Endothelial cell (in vitro differentiated cells): ENCODE measurements at regions not wholly inside any gene's neighbourhood (a gene's known extent, or its start where the extent isn't known, plus 50 kb on each side); places are given as distances from the start of the nearest gene placed in this dataset.

ENCODE experiments used
- DNase-seq: peaks from one replicate; pipeline ENCODE4 v3.0.0; 2021; ENCODE audit warnings: low spot score
- H3K27ac Mint-ChIP-seq: one replicate; pipeline ENCODE4 v1.8.0; 2021; ENCODE audit warnings: mixed read lengths, inconsistent platforms; ENCODE audit not compliant: unreplicated experiment
- H3K27me3 Mint-ChIP-seq: one replicate; pipeline ENCODE4 v1.8.0; 2021; ENCODE audit warnings: mild to moderate bottlenecking, moderate library complexity, mixed read lengths, inconsistent platforms; ENCODE audit not compliant: unreplicated experiment
- H3K36me3 Mint-ChIP-seq: one replicate; pipeline ENCODE4 v1.8.0; 2021; ENCODE audit warnings: mild to moderate bottlenecking, low read depth, mixed read lengths, inconsistent platforms; ENCODE audit not compliant: unreplicated experiment
- H3K4me1 Mint-ChIP-seq: one replicate; pipeline ENCODE4 v1.8.0; 2021; ENCODE audit warnings: mild to moderate bottlenecking, mixed read lengths, inconsistent platforms; ENCODE audit not compliant: unreplicated experiment
- H3K4me3 Mint-ChIP-seq: one replicate; pipeline ENCODE4 v1.8.0; 2021; ENCODE audit warnings: mild to moderate bottlenecking, mixed read lengths, inconsistent platforms; ENCODE audit not compliant: unreplicated experiment
- H3K9me3 Mint-ChIP-seq: one replicate; pipeline ENCODE4 v1.8.0; 2021; ENCODE audit warnings: mixed read lengths, inconsistent platforms; ENCODE audit not compliant: unreplicated experiment
- TF ChIP-seq, protein P1 (sequence below): fragments of 200-600 bp; sonication (generic); IDR thresholded peaks from one replicate; pipeline ENCODE4 v1.5.0; 2021; ENCODE audit warnings: antibody characterized with exemption; ENCODE audit not compliant: unreplicated experiment

- H3K9me3 Mint-ChIP-seq = no peaks in the 10 kb centered on the region
- TF ChIP-seq, protein P1, sequence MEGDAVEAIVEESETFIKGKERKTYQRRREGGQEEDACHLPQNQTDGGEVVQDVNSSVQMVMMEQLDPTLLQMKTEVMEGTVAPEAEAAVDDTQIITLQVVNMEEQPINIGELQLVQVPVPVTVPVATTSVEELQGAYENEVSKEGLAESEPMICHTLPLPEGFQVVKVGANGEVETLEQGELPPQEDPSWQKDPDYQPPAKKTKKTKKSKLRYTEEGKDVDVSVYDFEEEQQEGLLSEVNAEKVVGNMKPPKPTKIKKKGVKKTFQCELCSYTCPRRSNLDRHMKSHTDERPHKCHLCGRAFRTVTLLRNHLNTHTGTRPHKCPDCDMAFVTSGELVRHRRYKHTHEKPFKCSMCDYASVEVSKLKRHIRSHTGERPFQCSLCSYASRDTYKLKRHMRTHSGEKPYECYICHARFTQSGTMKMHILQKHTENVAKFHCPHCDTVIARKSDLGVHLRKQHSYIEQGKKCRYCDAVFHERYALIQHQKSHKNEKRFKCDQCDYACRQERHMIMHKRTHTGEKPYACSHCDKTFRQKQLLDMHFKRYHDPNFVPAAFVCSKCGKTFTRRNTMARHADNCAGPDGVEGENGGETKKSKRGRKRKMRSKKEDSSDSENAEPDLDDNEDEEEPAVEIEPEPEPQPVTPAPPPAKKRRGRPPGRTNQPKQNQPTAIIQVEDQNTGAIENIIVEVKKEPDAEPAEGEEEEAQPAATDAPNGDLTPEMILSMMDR = no peak
- no peaks in the 10 kb centered on the region for H3K27me3 Mint-ChIP-seq
- H3K4me1 Mint-ChIP-seq = no peaks in the 10 kb centered on the region
- no peaks in the 10 kb centered on the region for H3K36me3 Mint-ChIP-seq
- H3K4me3 Mint-ChIP-seq = no peak overlapping the region
- no peak for DNase-seq
- H3K27ac Mint-ChIP-seq = no peak overlapping the region
Measured at GRCh38 chr13:103805771-103806170, 739.6 kb upstream of the SLC10A2 start.

GRCh38 chr13:103803349-103803748 is 737.1 kb upstream of the SLC10A2 start:
- Mint-ChIP-seq H3K4me1 (peaks cover 4% of the 10 kb centered on the region), H3K27ac (no peak overlapping the region), H3K4me3 (no peak overlapping the region), H3K27me3 (no peaks in the 10 kb centered on the region), H3K36me3 (no peaks in the 10 kb centered on the region), H3K9me3 (no peaks in the 10 kb centered on the region)
- DNase-seq = no peak
- TF ChIP-seq, protein P1 = no peak

- Mint-ChIP-seq H3K4me3 (no peak overlapping the region), H3K36me3 (no peaks in the 10 kb centered on the region)
Measured at GRCh38 chr13:103799028-103799427, 732.8 kb upstream of the SLC10A2 start.

DNA sequence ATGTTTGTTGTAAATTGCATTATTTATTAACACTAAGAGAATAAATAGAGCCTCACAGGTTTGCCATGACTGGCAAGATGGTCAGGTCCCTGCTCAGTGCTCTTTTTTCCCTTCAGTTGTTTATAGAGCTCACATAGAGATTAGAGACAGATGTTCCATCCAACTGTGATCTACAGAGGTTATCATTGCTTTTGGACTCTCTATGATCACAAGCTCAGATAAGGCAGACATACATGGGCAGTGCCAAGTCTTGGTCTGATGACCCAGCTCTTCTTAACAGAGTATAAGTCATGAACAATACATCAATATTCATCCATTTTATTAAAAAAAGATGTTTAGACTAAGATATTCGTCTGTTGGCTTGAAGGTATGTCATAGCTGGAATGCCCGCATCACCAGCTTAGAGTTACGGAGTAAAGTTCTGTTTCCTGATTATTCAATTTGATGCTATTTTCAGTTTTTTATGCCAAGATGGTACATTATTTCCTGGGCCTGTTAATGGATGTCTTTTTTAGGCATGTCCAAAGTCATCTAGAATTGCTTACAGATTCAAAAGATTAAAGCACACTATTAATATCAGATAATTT is 729.8 kb upstream of the SLC10A2 start:
- peaks cover 1% of the 10 kb centered on the region for H3K27me3 Mint-ChIP-seq

More at GRCh38 chr13:103799028-103799427, 732.8 kb upstream of the SLC10A2 start:
- Mint-ChIP-seq H3K9me3 (peaks cover 5% of the 10 kb centered on the region), H3K4me1 (peaks cover 4% of the 10 kb centered on the region), H3K27me3 (peaks cover 1% of the 10 kb centered on the region), H3K27ac (no peak overlapping the region)
- DNase-seq = no peak
- TF ChIP-seq, protein P1 = no peak

GRCh38 chr13:103794526-103794925 is 728.3 kb upstream of the SLC10A2 start:
- H3K4me1 Mint-ChIP-seq = peaks cover 4% of the 10 kb centered on the region
- H3K4me3 Mint-ChIP-seq = no peak overlapping the region
- H3K9me3 Mint-ChIP-seq = peaks cover 5% of the 10 kb centered on the region
- TF ChIP-seq, protein P1 = no peak
- no peak overlapping the region for H3K27ac Mint-ChIP-seq
- H3K36me3 Mint-ChIP-seq = no peaks in the 10 kb centered on the region
- peaks cover 1% of the 10 kb centered on the region for H3K27me3 Mint-ChIP-seq
- no peak for DNase-seq

More for the DNA sequence above, 729.8 kb upstream of the SLC10A2 start:
- TF ChIP-seq, protein P1 = no peak
- Mint-ChIP-seq H3K4me1 (peaks cover 4% of the 10 kb centered on the region), H3K9me3 (peaks cover 5% of the 10 kb centered on the region), H3K27ac (no peak overlapping the region), H3K36me3 (no peaks in the 10 kb centered on the region), H3K4me3 (no peak overlapping the region)
- no peak for DNase-seq
